ENCODE measurements at regions not wholly inside any gene's neighbourhood (a gene's known extent, or its start where the extent isn't known, plus 50 kb on each side); places are given as distances from the start of the nearest gene placed in this dataset.

DNA sequence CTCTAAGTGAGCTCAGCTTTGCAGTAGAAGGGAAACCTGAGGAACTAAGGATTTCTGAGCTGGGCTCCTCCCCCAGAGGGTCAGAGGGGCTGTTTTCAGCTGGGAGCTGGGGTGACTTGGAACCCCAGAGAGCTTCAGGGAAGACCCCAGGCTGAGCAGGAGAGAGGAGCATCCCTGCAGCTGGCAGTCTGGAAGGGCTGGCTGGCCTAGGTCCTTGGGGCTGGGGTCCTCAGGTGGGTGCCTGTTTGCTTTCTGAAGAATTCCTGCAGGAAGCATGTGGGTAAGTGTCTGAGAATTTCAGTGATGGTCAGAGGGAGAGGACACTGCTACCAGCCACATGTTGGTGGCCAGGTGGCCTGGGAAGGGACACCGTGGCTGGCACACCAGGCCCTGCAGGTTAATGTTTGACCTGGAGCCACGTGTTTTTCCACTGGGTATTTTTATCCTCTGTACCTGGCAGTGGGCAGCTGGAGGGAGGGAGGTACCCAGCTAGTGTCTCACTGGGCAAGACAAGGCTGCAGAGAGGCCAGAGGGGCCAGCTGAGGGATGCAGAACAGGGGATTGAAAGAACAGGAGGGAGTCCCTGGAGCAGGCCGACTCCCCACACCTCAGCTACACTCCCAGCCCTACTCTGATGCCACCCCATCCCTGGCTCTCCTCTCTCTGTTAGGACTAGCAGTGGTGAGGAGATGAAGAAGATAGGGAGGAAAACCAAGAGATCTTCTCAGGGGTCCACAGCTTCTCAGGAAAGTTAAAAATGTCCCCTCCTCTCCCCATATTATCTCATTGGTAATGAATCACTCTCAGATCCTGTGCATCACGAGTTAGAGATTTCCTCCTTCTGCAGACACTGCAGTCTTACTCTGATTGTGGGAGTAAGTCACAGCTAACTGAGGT is 143.6 kb downstream of the VEGFA start:
- Histone ChIP-seq H3K9me3 (no peaks in the 10 kb centered on the region), H3K4me1 (ENCODE audit: control insufficient read depth in 1 of 2, insufficient read depth in 1 of 2, low read depth in 1 of 2, low read length in 1 of 2) (peaks cover 11 to 20% of the 10 kb centered on the region in 2 experiments), H3K36me3 (no peaks in the 10 kb centered on the region), H3K4me3 (ENCODE audit: low read depth in 1 of 2, low read length in 1 of 2) (no peak overlapping the region), H3K27me3 (peaks cover 19% of the 10 kb centered on the region), H3K27ac (no peak overlapping the region)
- TF ChIP-seq, protein P1, sequence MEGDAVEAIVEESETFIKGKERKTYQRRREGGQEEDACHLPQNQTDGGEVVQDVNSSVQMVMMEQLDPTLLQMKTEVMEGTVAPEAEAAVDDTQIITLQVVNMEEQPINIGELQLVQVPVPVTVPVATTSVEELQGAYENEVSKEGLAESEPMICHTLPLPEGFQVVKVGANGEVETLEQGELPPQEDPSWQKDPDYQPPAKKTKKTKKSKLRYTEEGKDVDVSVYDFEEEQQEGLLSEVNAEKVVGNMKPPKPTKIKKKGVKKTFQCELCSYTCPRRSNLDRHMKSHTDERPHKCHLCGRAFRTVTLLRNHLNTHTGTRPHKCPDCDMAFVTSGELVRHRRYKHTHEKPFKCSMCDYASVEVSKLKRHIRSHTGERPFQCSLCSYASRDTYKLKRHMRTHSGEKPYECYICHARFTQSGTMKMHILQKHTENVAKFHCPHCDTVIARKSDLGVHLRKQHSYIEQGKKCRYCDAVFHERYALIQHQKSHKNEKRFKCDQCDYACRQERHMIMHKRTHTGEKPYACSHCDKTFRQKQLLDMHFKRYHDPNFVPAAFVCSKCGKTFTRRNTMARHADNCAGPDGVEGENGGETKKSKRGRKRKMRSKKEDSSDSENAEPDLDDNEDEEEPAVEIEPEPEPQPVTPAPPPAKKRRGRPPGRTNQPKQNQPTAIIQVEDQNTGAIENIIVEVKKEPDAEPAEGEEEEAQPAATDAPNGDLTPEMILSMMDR (IDR thresholded peaks at IDR 0.05) = no peak

- Histone ChIP-seq H3K4me3 (ENCODE audit: low read depth in 1 of 2, low read length in 1 of 2) (no peak overlapping the region), H3K9me3 (no peaks in the 10 kb centered on the region), H3K4me1 (ENCODE audit: control insufficient read depth in 1 of 2, insufficient read depth in 1 of 2, low read depth in 1 of 2, low read length in 1 of 2) (peaks cover 9 to 18% of the 10 kb centered on the region in 2 experiments), H3K36me3 (no peaks in the 10 kb centered on the region), H3K27me3 (peaks cover 19% of the 10 kb centered on the region), H3K27ac (no peak overlapping the region)
- TF ChIP-seq, protein P1 (IDR thresholded peaks at IDR 0.05) = no peak
These were observed 142.8 kb downstream of the VEGFA start for GRCh38 chr6:43912598-43913371.

- Histone ChIP-seq H3K4me1 (ENCODE audit: control insufficient read depth in 1 of 2, insufficient read depth in 1 of 2, low read depth in 1 of 2, low read length in 1 of 2) (peaks cover 3 to 12% of the 10 kb centered on the region in 2 experiments), H3K4me3 (ENCODE audit: low read depth in 1 of 2, low read length in 1 of 2) (no peak overlapping the region), H3K27ac (no peak overlapping the region), H3K9me3 (no peaks in the 10 kb centered on the region), H3K27me3 (peaks cover 19% of the 10 kb centered on the region), H3K36me3 (no peaks in the 10 kb centered on the region)
- TF ChIP-seq, protein P1 (IDR thresholded peaks at IDR 0.05) = no peak
These were observed 142.1 kb downstream of the VEGFA start for GRCh38 chr6:43912116-43912577.

- H3K9me3 ChIP-seq = no peaks in the 10 kb centered on the region
- H3K27ac ChIP-seq = no peak overlapping the region
- peaks cover 0 to 5% of the 10 kb centered on the region in 2 experiments for H3K4me1 ChIP-seq (ENCODE audit: control insufficient read depth in 1 of 2, insufficient read depth in 1 of 2, low read depth in 1 of 2, low read length in 1 of 2)
- H3K36me3 ChIP-seq = no peaks in the 10 kb centered on the region
- H3K4me3 ChIP-seq (ENCODE audit: low read depth in 1 of 2, low read length in 1 of 2) = no peak overlapping the region
- TF ChIP-seq, protein P1 (IDR thresholded peaks at IDR 0.05) = no peak
- H3K27me3 ChIP-seq = peaks cover 19% of the 10 kb centered on the region
These were observed 141.5 kb downstream of the VEGFA start for GRCh38 chr6:43911354-43912115.

DNA sequence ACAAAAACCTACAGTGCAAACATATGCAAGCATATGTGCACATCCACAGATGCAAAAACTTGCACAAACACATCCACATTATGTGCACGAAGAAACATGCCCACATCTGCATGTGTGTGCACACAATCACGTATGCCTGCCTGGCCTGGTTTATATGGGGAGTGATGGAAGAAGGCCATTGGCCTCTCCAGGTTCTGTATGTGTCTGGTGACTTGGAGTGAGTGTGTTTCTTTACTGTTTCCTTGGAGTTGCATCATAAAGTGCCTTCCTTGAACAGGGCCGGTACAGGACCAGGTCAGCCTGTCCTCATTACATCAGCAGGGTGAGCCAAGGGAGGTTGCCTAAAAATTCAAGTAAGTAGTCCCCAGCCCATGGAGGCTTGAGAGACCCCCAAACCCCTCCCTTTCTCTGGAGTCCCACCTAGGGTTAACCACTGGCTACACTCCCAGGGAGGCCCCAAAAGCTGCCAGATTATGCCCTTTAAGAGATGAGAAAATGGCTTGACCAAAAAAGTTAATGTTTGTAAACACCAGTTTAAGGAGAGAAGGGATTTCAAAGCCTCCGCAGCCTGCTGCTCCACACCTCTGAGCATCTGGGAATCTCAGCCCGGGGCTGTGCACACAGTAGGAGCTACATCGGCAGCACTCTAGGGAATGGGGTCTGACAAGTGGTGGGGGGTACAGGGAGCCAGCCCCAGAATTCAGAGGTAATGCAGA is 140.8 kb downstream of the VEGFA start:
- no peaks in the 10 kb centered on the region for H3K36me3 ChIP-seq
- no peak overlapping the region for H3K4me3 ChIP-seq (ENCODE audit: low read depth in 1 of 2, low read length in 1 of 2)
- TF ChIP-seq, protein P1 (IDR thresholded peaks at IDR 0.05) = no peak
- H3K9me3 ChIP-seq = no peaks in the 10 kb centered on the region
- no peak overlapping the region for H3K27ac ChIP-seq
- no peaks in the 10 kb centered on the region for H3K4me1 ChIP-seq (ENCODE audit: control insufficient read depth in 1 of 2, insufficient read depth in 1 of 2, low read depth in 1 of 2, low read length in 1 of 2)
- peaks cover 19% of the 10 kb centered on the region for H3K27me3 ChIP-seq

Data from neutrophil (primary cell).